GM18511 (cell line): ENCODE measurements at regions not wholly inside any gene's neighbourhood (a gene's known extent, or its start where the extent isn't known, plus 50 kb on each side); places are given as distances from the start of the nearest gene placed in this dataset.

Experiments used
- ATAC-seq: cut with Tn5 transposase; IDR thresholded peaks from one replicate; pipeline ENCODE4 v1.9.1; 2021; ENCODE audit warnings: mild to moderate bottlenecking, moderate library complexity; ENCODE audit not compliant: unreplicated experiment

GRCh38 chr13:74329962-74330361, 195.8 kb upstream of the KLF12 start:
- ATAC-seq, result no peak

GRCh38 chr13:74325106-74325505, 190.9 kb upstream of the KLF12 start:
- ATAC-seq, result no peak

GRCh38 chr13:74324338-74324737, 190.1 kb upstream of the KLF12 start:
- no peak for ATAC-seq

- no peak for ATAC-seq
These were observed 188.4 kb upstream of the KLF12 start for GRCh38 chr13:74322562-74322961.

GRCh38 chr13:74320282-74320681, 186.1 kb upstream of the KLF12 start:
- ATAC-seq, result no peak

- ATAC-seq, result no peak
These were observed 182.3 kb upstream of the KLF12 start for GRCh38 chr13:74316547-74316946.

GRCh38 chr13:74306496-74306895, 172.3 kb upstream of the KLF12 start:
- ATAC-seq, result no peak

- no peak for ATAC-seq
These were observed 171.7 kb upstream of the KLF12 start for GRCh38 chr13:74305876-74306275.

- ATAC-seq, result no peak
These were observed 167.2 kb upstream of the KLF12 start for GRCh38 chr13:74301258-74301935.

GRCh38 chr13:74300162-74300561, 166.0 kb upstream of the KLF12 start:
- ATAC-seq, result no peak

- no peak for ATAC-seq
These were observed 165.5 kb upstream of the KLF12 start for GRCh38 chr13:74299721-74300120.

GRCh38 chr13:74298923-74299322, 164.7 kb upstream of the KLF12 start:
- no peak for ATAC-seq

- peak; percentile 60 for ATAC-seq
These were observed 155.9 kb upstream of the KLF12 start for GRCh38 chr13:74289861-74290773.

- no peak for ATAC-seq
These were observed 154.9 kb upstream of the KLF12 start for GRCh38 chr13:74289107-74289506.

GRCh38 chr13:74288361-74288911, 154.2 kb upstream of the KLF12 start:
- no peak for ATAC-seq

- peak; percentile 62 for ATAC-seq
These were observed 153.5 kb upstream of the KLF12 start for GRCh38 chr13:74287724-74288169.

GRCh38 chr13:74280795-74281490, 146.7 kb upstream of the KLF12 start:
- ATAC-seq, result no peak

- no peak for ATAC-seq
These were observed 146.0 kb upstream of the KLF12 start for GRCh38 chr13:74280093-74280794.

- no peak for ATAC-seq
These were observed 144.7 kb upstream of the KLF12 start for GRCh38 chr13:74278901-74279300.

GRCh38 chr13:74274916-74275315, 140.7 kb upstream of the KLF12 start:
- ATAC-seq, result no peak

GRCh38 chr13:74273581-74273980, 139.4 kb upstream of the KLF12 start:
- no peak for ATAC-seq
